ENCODE measurements at regions not wholly inside any gene's neighbourhood (a gene's known extent, or its start where the extent isn't known, plus 50 kb on each side); places are given as distances from the start of the nearest gene placed in this dataset.

- Histone ChIP-seq H3K4me1 (ENCODE audit: control insufficient read depth in 1 of 2, insufficient read depth in 2 of 2, low read length in 2 of 2) (no peaks in the 10 kb centered on the region), H3K9me3 (ENCODE audit: insufficient read depth, low read depth, low read length) (no peaks in the 10 kb centered on the region), H2BK120ac (ENCODE audit: insufficient read depth, low read length, poor library complexity) (no peak overlapping the region), H3K4ac (ENCODE audit: low read depth, low read length) (no peak overlapping the region), H3K9ac (ENCODE audit: low read length) (no peak overlapping the region), H2BK12ac (ENCODE audit: low read length) (no peak overlapping the region), H2BK5ac (ENCODE audit: low read depth, low read length, poor library complexity) (no peak overlapping the region), H3K79me2 (ENCODE audit: control insufficient read depth, insufficient read depth, low read length, poor library complexity) (no peaks in the 10 kb centered on the region), H3K79me1 (ENCODE audit: low read length) (no peaks in the 10 kb centered on the region), H4K8ac (ENCODE audit: low read depth, low read length) (no peak overlapping the region), H3K36me3 (ENCODE audit: control insufficient read depth in 1 of 2, insufficient read depth in 2 of 2, low read length in 2 of 2) (no peaks in the 10 kb centered on the region), H3K23ac (ENCODE audit: low read length) (no peak overlapping the region), H3K4me2 (ENCODE audit: low read length) (no peak overlapping the region), H3K27ac (ENCODE audit: low read depth, low read length) (no peak overlapping the region), H3K27me3 (ENCODE audit: insufficient read depth, low read length) (no peaks in the 10 kb centered on the region), H3K14ac (ENCODE audit: low read length) (no peak overlapping the region), H4K12ac (ENCODE audit: low read depth, low read length) (no peak overlapping the region), H3K4me3 (ENCODE audit: low read depth, low read length) (no peak overlapping the region), H2AK5ac (ENCODE audit: low read length) (no peak overlapping the region), H2AFZ (ENCODE audit: insufficient read depth, low read length, poor library complexity) (no peak overlapping the region), H4K91ac (ENCODE audit: low read depth, low read length) (no peak overlapping the region), H3K18ac (ENCODE audit: low read length) (no peak overlapping the region)
- no CpG with 5 or more reads among the region's 5 CpGs for WGBS (ENCODE audit: extremely low coverage, insufficient coverage, insufficient read length)
- DNase-seq, result no peak
Observed at GRCh38 chr10:57689596-57690297, 577.9 kb downstream of the IPMK start.

GRCh38 chr10:57679916-57680315, 587.8 kb downstream of the IPMK start:
- no peak for DNase-seq
- H3K9me3 ChIP-seq (ENCODE audit: insufficient read depth, low read depth, low read length), result no peaks in the 10 kb centered on the region
- no peak overlapping the region for H3K4me2 ChIP-seq (ENCODE audit: low read length)
- H2BK5ac ChIP-seq (ENCODE audit: low read depth, low read length, poor library complexity), result no peak overlapping the region
- no peak overlapping the region for H3K14ac ChIP-seq (ENCODE audit: low read length)
- no peaks in the 10 kb centered on the region for H3K79me2 ChIP-seq (ENCODE audit: control insufficient read depth, insufficient read depth, low read length, poor library complexity)
- H4K91ac ChIP-seq (ENCODE audit: low read depth, low read length), result no peak overlapping the region
- no peaks in the 10 kb centered on the region for H3K79me1 ChIP-seq (ENCODE audit: low read length)
- no peak overlapping the region for H3K27ac ChIP-seq (ENCODE audit: low read depth, low read length)
- no peak overlapping the region for H3K4me3 ChIP-seq (ENCODE audit: low read depth, low read length)
- H3K27me3 ChIP-seq (ENCODE audit: insufficient read depth, low read length), result no peaks in the 10 kb centered on the region
- no peak overlapping the region for H2AK5ac ChIP-seq (ENCODE audit: low read length)
- no peak overlapping the region for H3K23ac ChIP-seq (ENCODE audit: low read length)
- H4K8ac ChIP-seq (ENCODE audit: low read depth, low read length), result no peak overlapping the region
- H3K4ac ChIP-seq (ENCODE audit: low read depth, low read length), result no peak overlapping the region
- no peak overlapping the region for H2AFZ ChIP-seq (ENCODE audit: insufficient read depth, low read length, poor library complexity)
- H3K9ac ChIP-seq (ENCODE audit: low read length), result no peak overlapping the region
- H2BK12ac ChIP-seq (ENCODE audit: low read length), result no peak overlapping the region
- no peak overlapping the region for H4K12ac ChIP-seq (ENCODE audit: low read depth, low read length)
- no peaks in the 10 kb centered on the region for H3K4me1 ChIP-seq (ENCODE audit: control insufficient read depth in 1 of 2, insufficient read depth in 2 of 2, low read length in 2 of 2)
- H3K36me3 ChIP-seq (ENCODE audit: control insufficient read depth in 1 of 2, insufficient read depth in 2 of 2, low read length in 2 of 2), result no peaks in the 10 kb centered on the region
- WGBS (ENCODE audit: extremely low coverage, insufficient coverage, insufficient read length), result no CpG with 5 or more reads among the region's 1 CpG
- no peak overlapping the region for H3K18ac ChIP-seq (ENCODE audit: low read length)
- no peak overlapping the region for H2BK120ac ChIP-seq (ENCODE audit: insufficient read depth, low read length, poor library complexity)

DNA sequence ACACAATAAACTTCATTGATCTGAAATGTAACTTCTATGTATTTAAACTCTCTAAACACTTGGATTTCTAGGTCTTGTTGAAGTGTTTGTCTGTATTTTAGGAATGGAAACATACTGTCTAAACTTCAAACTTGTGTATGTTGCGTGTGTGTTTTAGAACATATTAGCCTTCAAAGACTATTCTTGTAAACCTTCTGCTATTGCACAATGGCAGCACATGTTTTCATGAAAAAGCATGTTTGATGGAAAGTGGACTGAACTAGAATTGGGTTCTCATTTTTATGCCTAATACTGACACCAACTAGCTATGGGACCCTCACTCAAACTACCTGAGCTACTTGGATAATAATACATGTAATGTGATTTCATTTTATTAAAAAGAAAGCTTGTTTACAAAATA, 592.6 kb downstream of the IPMK start:
- Histone ChIP-seq H2BK120ac (ENCODE audit: insufficient read depth, low read length, poor library complexity) (no peak overlapping the region), H3K14ac (ENCODE audit: low read length) (no peak overlapping the region), H4K8ac (ENCODE audit: low read depth, low read length) (no peak overlapping the region), H3K4ac (ENCODE audit: low read depth, low read length) (no peak overlapping the region), H4K12ac (ENCODE audit: low read depth, low read length) (no peak overlapping the region), H3K27ac (ENCODE audit: low read depth, low read length) (no peak overlapping the region), H3K4me3 (ENCODE audit: low read depth, low read length) (no peak overlapping the region), H3K36me3 (ENCODE audit: control insufficient read depth in 1 of 2, insufficient read depth in 2 of 2, low read length in 2 of 2) (no peaks in the 10 kb centered on the region), H3K9me3 (ENCODE audit: insufficient read depth, low read depth, low read length) (no peaks in the 10 kb centered on the region), H3K9ac (ENCODE audit: low read length) (no peak overlapping the region), H4K91ac (ENCODE audit: low read depth, low read length) (no peak overlapping the region), H3K79me1 (ENCODE audit: low read length) (no peaks in the 10 kb centered on the region), H2AFZ (ENCODE audit: insufficient read depth, low read length, poor library complexity) (no peak overlapping the region), H3K18ac (ENCODE audit: low read length) (no peak overlapping the region), H2AK5ac (ENCODE audit: low read length) (no peak overlapping the region), H3K4me2 (ENCODE audit: low read length) (no peak overlapping the region), H3K79me2 (ENCODE audit: control insufficient read depth, insufficient read depth, low read length, poor library complexity) (no peaks in the 10 kb centered on the region), H3K27me3 (ENCODE audit: insufficient read depth, low read length) (no peaks in the 10 kb centered on the region), H3K4me1 (ENCODE audit: control insufficient read depth in 1 of 2, insufficient read depth in 2 of 2, low read length in 2 of 2) (no peaks in the 10 kb centered on the region), H3K23ac (ENCODE audit: low read length) (no peak overlapping the region), H2BK5ac (ENCODE audit: low read depth, low read length, poor library complexity) (no peak overlapping the region), H2BK12ac (ENCODE audit: low read length) (no peak overlapping the region)
- DNase-seq, result no peak
- whole genome bisulfite sequencing (ENCODE audit: extremely low coverage, insufficient coverage, insufficient read length), result no CpG with 5 or more reads among the region's 1 CpG

- no CpG with 5 or more reads among the region's 2 CpGs for WGBS (ENCODE audit: extremely low coverage, insufficient coverage, insufficient read length)
- no peak overlapping the region for H3K18ac ChIP-seq (ENCODE audit: low read length)
Observed at GRCh38 chr10:57673446-57673960, 594.2 kb downstream of the IPMK start.

More at GRCh38 chr10:57673446-57673960, 594.2 kb downstream of the IPMK start:
- Histone ChIP-seq H3K4me3 (ENCODE audit: low read depth, low read length) (no peak overlapping the region), H3K79me1 (ENCODE audit: low read length) (no peaks in the 10 kb centered on the region), H2BK5ac (ENCODE audit: low read depth, low read length, poor library complexity) (no peak overlapping the region), H4K8ac (ENCODE audit: low read depth, low read length) (no peak overlapping the region), H3K23ac (ENCODE audit: low read length) (no peak overlapping the region), H2AK5ac (ENCODE audit: low read length) (no peak overlapping the region), H3K4me1 (ENCODE audit: control insufficient read depth in 1 of 2, insufficient read depth in 2 of 2, low read length in 2 of 2) (no peaks in the 10 kb centered on the region), H3K9ac (ENCODE audit: low read length) (no peak overlapping the region), H2BK12ac (ENCODE audit: low read length) (no peak overlapping the region), H2AFZ (ENCODE audit: insufficient read depth, low read length, poor library complexity) (no peak overlapping the region), H2BK120ac (ENCODE audit: insufficient read depth, low read length, poor library complexity) (no peak overlapping the region), H3K9me3 (ENCODE audit: insufficient read depth, low read depth, low read length) (no peaks in the 10 kb centered on the region), H4K91ac (ENCODE audit: low read depth, low read length) (no peak overlapping the region), H4K12ac (ENCODE audit: low read depth, low read length) (no peak overlapping the region), H3K36me3 (ENCODE audit: control insufficient read depth in 1 of 2, insufficient read depth in 2 of 2, low read length in 2 of 2) (no peaks in the 10 kb centered on the region), H3K79me2 (ENCODE audit: control insufficient read depth, insufficient read depth, low read length, poor library complexity) (no peaks in the 10 kb centered on the region), H3K4ac (ENCODE audit: low read depth, low read length) (no peak overlapping the region), H3K27me3 (ENCODE audit: insufficient read depth, low read length) (no peaks in the 10 kb centered on the region), H3K4me2 (ENCODE audit: low read length) (no peak overlapping the region), H3K27ac (ENCODE audit: low read depth, low read length) (no peak overlapping the region), H3K14ac (ENCODE audit: low read length) (no peak overlapping the region)
- no peak for DNase-seq

Data from trophoblast cell (in vitro differentiated cells and primary cell).